H9 (cell line): ENCODE measurements at regions not wholly inside any gene's neighbourhood (a gene's known extent, or its start where the extent isn't known, plus 50 kb on each side); places are given as distances from the start of the nearest gene placed in this dataset.

ENCODE experiments used
- DNase-seq: peaks from one replicate; pipeline ENCODE4 v3.0.0-alpha.2; 2017
- H2AFZ ChIP-seq: one replicate; pipeline ENCODE4 v1.6.1; 2013; ENCODE audit warnings: mild to moderate bottlenecking, low read length, control low read depth, moderate library complexity
- H2AK5ac ChIP-seq: 2 replicates; pipeline ENCODE4 v1.6.1; 2013; ENCODE audit warnings: low read length, control low read depth, mixed read lengths; ENCODE audit not compliant: insufficient read length
- H2BK120ac ChIP-seq: one replicate; pipeline ENCODE4 v1.6.1; 2013; ENCODE audit warnings: low read depth, mild to moderate bottlenecking, low read length, control low read depth, inconsistent platforms; ENCODE audit not compliant: poor library complexity, severe bottlenecking
- H2BK12ac ChIP-seq: 2 replicates; pipeline ENCODE4 v1.6.1; 2013; ENCODE audit warnings: low read length, control low read depth, mixed read lengths, low read depth; ENCODE audit not compliant: insufficient read length
- H2BK15ac ChIP-seq: 2 replicates; pipeline ENCODE4 v1.6.1; 2013; ENCODE audit warnings: low read depth, low read length, control low read depth
- H2BK20ac ChIP-seq: one replicate; pipeline ENCODE4 v1.6.1; 2013; ENCODE audit warnings: low read depth, mild to moderate bottlenecking, low read length, control low read depth, inconsistent platforms; ENCODE audit not compliant: poor library complexity, severe bottlenecking
- H2BK5ac ChIP-seq: 2 replicates; pipeline ENCODE4 v1.6.1; 2013; ENCODE audit warnings: low read length, control low read depth, mixed read lengths; ENCODE audit not compliant: insufficient read length
- H3K14ac ChIP-seq: 2 replicates; pipeline ENCODE4 v1.6.1; 2013; ENCODE audit warnings: low read length, control low read depth; ENCODE audit not compliant: insufficient read depth
- H3K18ac ChIP-seq: 2 replicates; pipeline ENCODE4 v1.6.1; 2013; ENCODE audit warnings: low read depth, mild to moderate bottlenecking, mixed read lengths, low read length, control low read depth; ENCODE audit not compliant: insufficient read length
- H3K23ac ChIP-seq: 2 replicates; pipeline ENCODE4 v1.6.1; 2013; ENCODE audit warnings: low read length, control low read depth, mixed read lengths, low read depth; ENCODE audit not compliant: insufficient read length
- H3K23me2 ChIP-seq: 2 replicates; pipeline ENCODE4 v1.6.1; 2013; ENCODE audit warnings: low read depth, mild to moderate bottlenecking, mixed read lengths, low read length, control low read depth; ENCODE audit not compliant: insufficient read length, poor library complexity, severe bottlenecking
- H3K27ac ChIP-seq: 2 replicates; pipeline ENCODE4 v1.5.1; 2013; ENCODE audit warnings: low read length, control low read depth, mixed read lengths, low read depth; ENCODE audit not compliant: insufficient read length
- H3K27me3 ChIP-seq: 2 replicates; pipeline ENCODE4 v1.6.1; 2013; ENCODE audit warnings: low read length, control low read depth, inconsistent platforms; ENCODE audit not compliant: insufficient read depth
- H3K4ac ChIP-seq: 2 replicates; pipeline ENCODE4 v1.6.1; 2013; ENCODE audit warnings: low read depth, mild to moderate bottlenecking, control low read depth, inconsistent platforms, low read length, moderate library complexity
- H3K4me1 ChIP-seq: 2 replicates; pipeline ENCODE4 v1.6.1; 2013; ENCODE audit warnings: low read length, control low read depth, inconsistent platforms; ENCODE audit not compliant: insufficient read depth
- H3K4me2 ChIP-seq: 2 replicates; pipeline ENCODE4 v1.6.1; 2013; ENCODE audit warnings: low read length, control low read depth, mixed read lengths; ENCODE audit not compliant: insufficient read length, insufficient read depth
- H3K56ac ChIP-seq: 2 replicates; pipeline ENCODE4 v1.6.1; 2013; ENCODE audit warnings: low read depth, mild to moderate bottlenecking, mixed read lengths, low read length, control low read depth; ENCODE audit not compliant: insufficient read length
- H3K79me1 ChIP-seq: 2 replicates; pipeline ENCODE4 v1.6.1; 2013; ENCODE audit warnings: low read depth, mild to moderate bottlenecking, moderate library complexity, low read length, control low read depth, inconsistent platforms; ENCODE audit not compliant: insufficient read depth, poor library complexity, severe bottlenecking
- H3K79me2 ChIP-seq: 2 replicates; pipeline ENCODE4 v1.6.1; 2013; ENCODE audit warnings: low read length, control low read depth, inconsistent platforms; ENCODE audit not compliant: insufficient read depth
- H3K9ac ChIP-seq: 2 replicates; pipeline ENCODE4 v1.6.1; 2013; ENCODE audit warnings: low read length, control low read depth, mixed read lengths; ENCODE audit not compliant: insufficient read length; ENCODE audit errors: extremely low read depth
- H3K9me3 ChIP-seq: one replicate; pipeline ENCODE4 v1.6.1; 2013; ENCODE audit warnings: low read depth, low read length, inconsistent platforms; ENCODE audit not compliant: control insufficient read depth
- H3T11ph ChIP-seq: one replicate; pipeline ENCODE4 v1.6.1; 2013; ENCODE audit warnings: mild to moderate bottlenecking, low read length, control low read depth, inconsistent platforms
- H4K20me1 ChIP-seq: one replicate; pipeline ENCODE4 v1.6.1; 2013; ENCODE audit not compliant: control insufficient read depth, insufficient read length, insufficient read depth
- H4K5ac ChIP-seq: 2 replicates; pipeline ENCODE4 v1.6.1; 2013; ENCODE audit warnings: low read depth, mild to moderate bottlenecking, mixed read lengths, low read length, control low read depth; ENCODE audit not compliant: insufficient read length
- H4K8ac ChIP-seq: replicated peaks from 2 replicates; pipeline ENCODE4 v1.6.1; 2013; ENCODE audit warnings: low read length, control low read depth, mixed read lengths, low read depth; ENCODE audit not compliant: insufficient read length
- H4K91ac ChIP-seq: 2 replicates; pipeline ENCODE4 v1.6.1; 2013; ENCODE audit warnings: low read depth, mild to moderate bottlenecking, moderate library complexity, mixed read lengths, low read length, control low read depth; ENCODE audit not compliant: insufficient read length
- H3K27ac Mint-ChIP-seq, 3 experiments: 2 replicates in 2 of 3; 3 replicates in 1 of 3; pipeline ENCODE4 v1.8.0; 2020 to 2021; ENCODE audit warnings: mixed read lengths in 3 of 3, mild to moderate bottlenecking in 1 of 3, moderate library complexity in 1 of 3
- H3K27me3 Mint-ChIP-seq: 2 replicates; pipeline ENCODE4 v1.8.0; 2021; ENCODE audit warnings: low read depth, mild to moderate bottlenecking, moderate library complexity, mixed read lengths
- H3K36me3 Mint-ChIP-seq, 3 experiments: 2 replicates in 2 of 3; 3 replicates in 1 of 3; pipeline ENCODE4 v1.8.0; 2020 to 2021; ENCODE audit warnings: low read depth in 3 of 3, mixed read lengths in 3 of 3; ENCODE audit not compliant: insufficient read depth in 1 of 3
- H3K4me1 Mint-ChIP-seq, 2 experiments: 2 replicates each; pipeline ENCODE4 v1.8.0; 2020; ENCODE audit warnings: mixed read lengths in 2 of 2
- H3K4me3 Mint-ChIP-seq, 2 experiments: 2 replicates in 1 of 2; 3 replicates in 1 of 2; pipeline ENCODE4 v1.8.0; 2020 to 2021; ENCODE audit warnings: mild to moderate bottlenecking in 2 of 2, mixed read lengths in 2 of 2, moderate library complexity in 1 of 2
- H3K9me3 Mint-ChIP-seq, 2 experiments: 2 replicates in 1 of 2; 3 replicates in 1 of 2; pipeline ENCODE4 v1.8.0; 2020; ENCODE audit warnings: mild to moderate bottlenecking in 2 of 2, mixed read lengths in 2 of 2, moderate library complexity in 1 of 2
- WGBS: extraction: QIAGEN DNeasy Blood & Tissue Kit; methylation state at CpG from one replicate; pipeline ENCODE4 v1.1.7; 2013; ENCODE audit warnings: missing lambda C conversion rate, low lambda C conversion rate, mixed read lengths; ENCODE audit not compliant: insufficient read length; ENCODE audit errors: extremely low coverage; 5-methylcytosine and 5-hydroxymethylcytosine counted together
- TF ChIP-seq, protein P1 (sequence below): fragments of 200-600 bp; sonication (generic); conservative IDR thresholded peaks from 3 replicates; pipeline ENCODE4 v1.8.0; 2021; ENCODE audit warnings: antibody characterized with exemption, mild to moderate bottlenecking

- Mint-ChIP-seq H3K4me3 (no peak overlapping the region), H3K27me3 (no peaks in the 10 kb centered on the region), H3K9me3 (no peaks in the 10 kb centered on the region), H3K27ac (no peak overlapping the region), H3K36me3 (no peaks in the 10 kb centered on the region; a peak in 1 of 7 replicates), H3K4me1 (peaks cover 5 to 8% of the 10 kb centered on the region in 2 experiments)
- H3K4me2 ChIP-seq: no peak overlapping the region
- no peak for DNase-seq
- no peaks in the 10 kb centered on the region for H3K23me2 ChIP-seq
- no peak overlapping the region for H2BK120ac ChIP-seq
- no peak overlapping the region for H2AFZ ChIP-seq
- H4K8ac ChIP-seq: no peak overlapping the region
- H3K79me1 ChIP-seq: no peaks in the 10 kb centered on the region
- H3K4me1 ChIP-seq: no peaks in the 10 kb centered on the region
- no peak overlapping the region for H3K56ac ChIP-seq
- H2BK5ac ChIP-seq: no peak overlapping the region
- no peak overlapping the region for H2AK5ac ChIP-seq
- no CpG with 5 or more reads among the region's 4 CpGs for WGBS
- no peak overlapping the region for H2BK12ac ChIP-seq
- H3K9ac ChIP-seq: no peak overlapping the region
- no peak overlapping the region for H3K14ac ChIP-seq
- no peak overlapping the region for H2BK15ac ChIP-seq
- H4K5ac ChIP-seq: no peak overlapping the region
- no peaks in the 10 kb centered on the region for H3K9me3 ChIP-seq
- H3K4ac ChIP-seq: no peak overlapping the region
- no peaks in the 10 kb centered on the region for H3K79me2 ChIP-seq
- no peaks in the 10 kb centered on the region for H3K27me3 ChIP-seq
- H3K23ac ChIP-seq: no peak overlapping the region
- TF ChIP-seq, protein P1, sequence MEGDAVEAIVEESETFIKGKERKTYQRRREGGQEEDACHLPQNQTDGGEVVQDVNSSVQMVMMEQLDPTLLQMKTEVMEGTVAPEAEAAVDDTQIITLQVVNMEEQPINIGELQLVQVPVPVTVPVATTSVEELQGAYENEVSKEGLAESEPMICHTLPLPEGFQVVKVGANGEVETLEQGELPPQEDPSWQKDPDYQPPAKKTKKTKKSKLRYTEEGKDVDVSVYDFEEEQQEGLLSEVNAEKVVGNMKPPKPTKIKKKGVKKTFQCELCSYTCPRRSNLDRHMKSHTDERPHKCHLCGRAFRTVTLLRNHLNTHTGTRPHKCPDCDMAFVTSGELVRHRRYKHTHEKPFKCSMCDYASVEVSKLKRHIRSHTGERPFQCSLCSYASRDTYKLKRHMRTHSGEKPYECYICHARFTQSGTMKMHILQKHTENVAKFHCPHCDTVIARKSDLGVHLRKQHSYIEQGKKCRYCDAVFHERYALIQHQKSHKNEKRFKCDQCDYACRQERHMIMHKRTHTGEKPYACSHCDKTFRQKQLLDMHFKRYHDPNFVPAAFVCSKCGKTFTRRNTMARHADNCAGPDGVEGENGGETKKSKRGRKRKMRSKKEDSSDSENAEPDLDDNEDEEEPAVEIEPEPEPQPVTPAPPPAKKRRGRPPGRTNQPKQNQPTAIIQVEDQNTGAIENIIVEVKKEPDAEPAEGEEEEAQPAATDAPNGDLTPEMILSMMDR: no peak
- no peak overlapping the region for H3K27ac ChIP-seq
- H4K91ac ChIP-seq: no peak overlapping the region
- H4K20me1 ChIP-seq: no peaks in the 10 kb centered on the region
- no peak overlapping the region for H3K18ac ChIP-seq
- H3T11ph ChIP-seq: no peak overlapping the region
- H2BK20ac ChIP-seq: no peak overlapping the region
Observed at GRCh38 chr4:11537846-11538245, 109.2 kb upstream of the HS3ST1 start.
